NB4 (cell line): ENCODE measurements at regions not wholly inside any gene's neighbourhood (a gene's known extent, or its start where the extent isn't known, plus 50 kb on each side); places are given as distances from the start of the nearest gene placed in this dataset.

Source experiments
- DNase-seq: peaks from one replicate; pipeline ENCODE4 v3.0.0; 2010; ENCODE audit warnings: low read depth
- H3K4me3 ChIP-seq: one replicate; pipeline ENCODE4 v1.5.1; 2011; ENCODE audit warnings: mild to moderate bottlenecking, low read depth, low read length, moderate library complexity
- MYC ChIP-seq: IDR thresholded peaks from 2 replicates; pipeline ENCODE4 v1.6.1; 2011; ENCODE audit warnings: low read depth, low read length
- POLR2A ChIP-seq: IDR thresholded peaks from 2 replicates; pipeline ENCODE4 v1.6.1; 2011; ENCODE audit warnings: mild to moderate bottlenecking; ENCODE audit not compliant: insufficient read length; ENCODE audit errors: extremely low read depth
- TF ChIP-seq, protein P1 (sequence below): IDR thresholded peaks from one replicate; pipeline ENCODE4 v1.5.1; 2012; ENCODE audit warnings: low read depth, low read length
- TF ChIP-seq, protein P2 (sequence below): IDR thresholded peaks from 2 replicates; pipeline ENCODE4 v1.6.1; 2011; ENCODE audit warnings: low read depth, low read length

- no peak for DNase-seq
- TF ChIP-seq, protein P1, sequence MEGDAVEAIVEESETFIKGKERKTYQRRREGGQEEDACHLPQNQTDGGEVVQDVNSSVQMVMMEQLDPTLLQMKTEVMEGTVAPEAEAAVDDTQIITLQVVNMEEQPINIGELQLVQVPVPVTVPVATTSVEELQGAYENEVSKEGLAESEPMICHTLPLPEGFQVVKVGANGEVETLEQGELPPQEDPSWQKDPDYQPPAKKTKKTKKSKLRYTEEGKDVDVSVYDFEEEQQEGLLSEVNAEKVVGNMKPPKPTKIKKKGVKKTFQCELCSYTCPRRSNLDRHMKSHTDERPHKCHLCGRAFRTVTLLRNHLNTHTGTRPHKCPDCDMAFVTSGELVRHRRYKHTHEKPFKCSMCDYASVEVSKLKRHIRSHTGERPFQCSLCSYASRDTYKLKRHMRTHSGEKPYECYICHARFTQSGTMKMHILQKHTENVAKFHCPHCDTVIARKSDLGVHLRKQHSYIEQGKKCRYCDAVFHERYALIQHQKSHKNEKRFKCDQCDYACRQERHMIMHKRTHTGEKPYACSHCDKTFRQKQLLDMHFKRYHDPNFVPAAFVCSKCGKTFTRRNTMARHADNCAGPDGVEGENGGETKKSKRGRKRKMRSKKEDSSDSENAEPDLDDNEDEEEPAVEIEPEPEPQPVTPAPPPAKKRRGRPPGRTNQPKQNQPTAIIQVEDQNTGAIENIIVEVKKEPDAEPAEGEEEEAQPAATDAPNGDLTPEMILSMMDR, result no peak
- TF ChIP-seq, protein P2, sequence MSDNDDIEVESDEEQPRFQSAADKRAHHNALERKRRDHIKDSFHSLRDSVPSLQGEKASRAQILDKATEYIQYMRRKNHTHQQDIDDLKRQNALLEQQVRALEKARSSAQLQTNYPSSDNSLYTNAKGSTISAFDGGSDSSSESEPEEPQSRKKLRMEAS, result no peak
- TF ChIP-seq POLR2A (no peak), MYC (no peak)
- H3K4me3 ChIP-seq, result no peak overlapping the region
Observed at GRCh38 chr1:229220163-229220846, 50.6 kb upstream of the RAB4A start.

DNA sequence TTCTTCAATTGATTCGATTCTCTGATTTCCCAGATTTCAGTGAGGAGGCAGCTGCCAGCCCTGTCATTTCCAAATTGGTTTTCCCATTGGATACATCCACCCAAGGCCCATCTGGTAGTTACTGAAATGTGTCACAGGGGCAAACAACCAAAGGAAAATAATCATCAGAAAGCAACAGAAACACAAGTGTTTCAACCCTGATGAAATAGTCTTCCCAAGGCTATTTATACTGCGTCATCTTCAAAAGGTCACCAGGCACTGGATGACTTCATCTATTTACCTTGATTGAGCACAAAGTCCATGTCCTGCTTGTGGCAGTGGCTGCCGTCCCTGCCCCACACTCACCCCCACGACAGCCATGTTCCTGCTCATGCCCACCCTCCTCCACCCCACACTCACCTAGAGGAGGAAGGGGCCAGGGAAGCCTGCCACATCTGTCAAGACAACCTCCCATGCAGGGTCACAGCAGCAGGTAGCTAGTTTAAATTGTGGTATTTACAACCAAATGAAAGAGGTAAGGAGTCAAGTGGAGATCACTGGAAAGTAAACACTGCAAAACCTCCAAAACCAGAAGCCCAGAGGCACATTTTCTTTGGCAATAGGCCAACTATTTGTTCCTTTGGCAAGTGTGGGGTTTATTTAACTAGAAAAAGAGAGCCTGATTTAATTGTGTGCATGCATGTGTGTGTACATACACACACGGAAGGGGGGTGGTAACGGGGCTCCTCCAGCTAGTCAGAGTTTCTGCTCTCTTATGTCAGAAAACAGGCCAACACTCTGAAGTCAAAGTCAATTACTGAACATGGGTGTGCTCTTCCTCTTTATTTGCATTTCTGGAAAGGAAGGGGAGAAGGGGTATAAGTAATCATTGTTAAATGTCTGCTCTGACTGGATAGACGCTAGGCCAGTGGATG lies 49.5 kb upstream of the RAB4A start:
- no peak overlapping the region for H3K4me3 ChIP-seq
- TF ChIP-seq, protein P2, result no peak
- no peak for TF ChIP-seq MYC
- TF ChIP-seq POLR2A, result no peak
- no peak for DNase-seq
